BLaER1 (cell line): ENCODE measurements at regions not wholly inside any gene's neighbourhood (a gene's known extent, or its start where the extent isn't known, plus 50 kb on each side); places are given as distances from the start of the nearest gene placed in this dataset.

Experiments used
- H3K27ac ChIP-seq: shearing (Covaris generic); formaldehyde crosslinking; 2 replicates; pipeline ENCODE4 v1.8.1; 2022
- H3K27me3 ChIP-seq: shearing (Covaris generic); formaldehyde crosslinking; 2 replicates; pipeline ENCODE4 v1.8.1; 2022
- H3K36me3 ChIP-seq: shearing (Covaris generic); formaldehyde crosslinking; 2 replicates; pipeline ENCODE4 v1.8.1; 2022
- H3K4me1 ChIP-seq: shearing (Covaris generic); formaldehyde crosslinking; 2 replicates; pipeline ENCODE4 v1.8.1; 2022
- H3K4me2 ChIP-seq: shearing (Covaris generic); formaldehyde crosslinking; 2 replicates; pipeline ENCODE4 v1.8.1; 2022
- H3K4me3 ChIP-seq: shearing (Covaris generic); formaldehyde crosslinking; 2 replicates; pipeline ENCODE4 v1.8.1; 2022
- H3K9ac ChIP-seq: shearing (Covaris generic); formaldehyde crosslinking; 2 replicates; pipeline ENCODE4 v1.8.1; 2022
- H3K9me3 ChIP-seq: shearing (Covaris generic); formaldehyde crosslinking; 2 replicates; pipeline ENCODE4 v1.8.1; 2022
- H4K20me1 ChIP-seq: shearing (Covaris generic); formaldehyde crosslinking; 2 replicates; pipeline ENCODE4 v1.8.1; 2022
- Cebpa-rat ChIP-seq: shearing (Covaris generic); IDR thresholded peaks from 2 replicates; pipeline ENCODE4 v1.8.1; 2022

DNA sequence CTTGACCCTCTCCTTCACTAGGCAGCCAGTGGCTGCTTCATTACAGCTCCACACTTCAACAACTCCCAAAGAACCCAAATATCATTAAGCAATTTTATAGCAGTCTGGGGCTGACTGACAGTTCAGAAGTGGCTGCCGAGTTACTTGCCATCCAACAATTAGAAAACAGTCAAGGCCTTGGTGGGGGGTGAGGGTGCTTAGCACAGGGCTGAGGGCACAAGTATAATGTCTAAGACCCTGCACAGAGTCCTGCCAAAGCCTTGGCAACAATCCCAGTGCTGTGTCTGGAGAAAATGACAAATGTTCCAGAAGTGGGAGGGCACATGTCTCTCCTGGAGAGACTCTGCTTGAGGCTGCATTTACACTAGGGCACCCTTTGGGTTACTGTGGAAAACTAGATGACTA is 71.1 kb downstream of the CXCL12 start:
- no peaks in the 10 kb centered on the region for H3K27me3 ChIP-seq
- H3K4me2 ChIP-seq, result no peak overlapping the region
- no peak overlapping the region for H3K9ac ChIP-seq
- H3K36me3 ChIP-seq, result no peaks in the 10 kb centered on the region
- H3K4me3 ChIP-seq, result no peak overlapping the region
- H3K27ac ChIP-seq, result no peak overlapping the region
- H3K9me3 ChIP-seq, result no peaks in the 10 kb centered on the region
- TF ChIP-seq Cebpa-rat, result no peak
- no peaks in the 10 kb centered on the region for H4K20me1 ChIP-seq
- H3K4me1 ChIP-seq, result peaks cover 58% of the 10 kb centered on the region

DNA sequence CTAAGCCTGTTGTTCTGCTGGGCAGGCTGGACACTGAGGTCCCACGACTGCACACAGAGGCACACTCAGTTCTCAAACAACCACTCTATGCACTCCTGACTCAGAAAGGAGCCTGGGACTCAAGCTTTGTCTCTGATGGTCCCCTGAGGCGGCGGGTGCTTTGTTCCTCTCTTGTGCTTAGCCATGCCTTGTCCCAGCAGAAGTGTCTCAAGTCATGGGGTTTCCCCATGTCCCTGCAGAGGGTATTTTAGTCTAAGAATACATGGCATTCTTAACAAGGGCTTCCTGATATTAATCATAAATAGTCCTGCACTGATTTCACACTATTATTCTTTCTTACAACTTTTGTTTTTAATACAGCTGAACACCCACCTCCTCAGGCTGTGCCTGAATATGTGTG is 72.5 kb downstream of the CXCL12 start:
- Histone ChIP-seq H3K27ac (no peak overlapping the region), H4K20me1 (no peaks in the 10 kb centered on the region), H3K27me3 (no peaks in the 10 kb centered on the region), H3K4me1 (peaks cover 54% of the 10 kb centered on the region), H3K36me3 (no peaks in the 10 kb centered on the region), H3K9me3 (no peaks in the 10 kb centered on the region), H3K4me2 (peak overlapping the region; percentile 96), H3K9ac (no peak overlapping the region), H3K4me3 (no peak overlapping the region)
- TF ChIP-seq Cebpa-rat, result no peak

DNA sequence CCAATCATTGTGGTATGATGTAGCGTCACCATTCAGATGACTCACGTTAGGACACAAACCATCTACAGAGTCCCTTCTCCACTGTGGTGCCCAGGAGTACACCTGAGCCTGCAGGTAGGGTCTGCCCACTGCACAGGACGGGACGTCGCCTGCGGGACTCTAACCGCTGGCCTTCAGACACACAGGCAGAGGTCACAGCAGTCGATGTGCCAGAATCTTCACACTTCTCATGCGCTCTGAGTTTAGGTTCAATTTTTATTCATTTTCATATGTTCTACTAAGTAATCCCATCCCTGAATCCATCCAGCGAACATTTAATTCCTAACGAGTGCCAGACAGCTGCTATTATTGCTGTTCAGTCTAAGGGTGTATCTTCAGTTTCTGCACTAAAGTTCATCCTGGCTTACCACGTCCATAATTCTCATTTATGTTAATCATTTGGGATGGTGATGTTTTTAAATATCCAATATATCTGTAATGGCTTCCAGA is 73.3 kb downstream of the CXCL12 start:
- H3K4me3 ChIP-seq, result peak overlapping the region; percentile 65; the same call in 1 of the 2 replicates
- no peaks in the 10 kb centered on the region for H4K20me1 ChIP-seq
- H3K4me2 ChIP-seq, result peak overlapping the region; percentile 96
- no peak overlapping the region for H3K9ac ChIP-seq
- no peaks in the 10 kb centered on the region for H3K9me3 ChIP-seq
- H3K4me1 ChIP-seq, result peaks cover 46% of the 10 kb centered on the region
- no peak overlapping the region for H3K27ac ChIP-seq
- no peaks in the 10 kb centered on the region for H3K36me3 ChIP-seq
- TF ChIP-seq Cebpa-rat, result no peak
- no peaks in the 10 kb centered on the region for H3K27me3 ChIP-seq

DNA sequence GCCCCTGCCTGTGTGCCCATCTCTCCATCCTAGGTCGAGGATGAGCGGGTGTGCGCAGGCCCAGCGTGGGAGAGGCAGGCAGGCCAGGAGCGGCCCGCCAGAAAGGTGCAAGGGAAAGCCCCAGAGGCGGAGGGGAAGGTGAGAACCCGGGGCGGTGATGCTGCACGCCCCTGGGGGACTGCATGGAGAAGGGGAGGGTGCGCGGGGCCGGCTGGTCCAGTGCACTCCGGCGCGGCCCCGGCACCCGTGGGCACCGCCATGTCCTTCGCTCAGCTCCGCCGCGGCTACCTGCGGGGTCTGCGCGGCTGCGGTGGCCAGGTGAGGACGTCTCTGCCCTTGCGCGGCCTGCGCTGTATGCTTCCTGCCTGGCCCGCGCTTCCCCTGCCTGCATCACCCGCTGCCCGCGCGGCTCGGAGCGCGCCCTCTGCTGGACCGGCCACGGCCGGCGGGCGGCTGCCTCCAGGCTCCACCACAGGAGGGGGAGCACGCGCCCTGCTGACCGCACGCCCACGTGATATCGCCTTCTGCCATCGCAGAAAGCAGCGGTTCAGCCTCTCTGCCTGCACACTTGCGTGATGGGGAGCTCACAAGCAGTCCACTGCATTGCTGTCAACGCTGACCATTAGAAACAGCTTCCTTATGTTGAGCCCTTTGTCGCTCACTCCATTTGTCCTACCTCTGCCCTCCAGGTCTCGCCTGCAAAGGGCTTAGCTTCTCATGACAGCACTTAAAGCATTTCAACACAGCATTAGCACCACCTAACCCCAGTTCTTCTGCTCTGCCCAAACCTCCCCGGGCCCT is 73.9 kb downstream of the CXCL12 start:
- H3K4me3 ChIP-seq, result peak overlapping the region; percentile 65
- H3K27ac ChIP-seq, result peak overlapping the region; percentile 69
- peak overlapping the region; percentile 96 for H3K4me2 ChIP-seq
- no peaks in the 10 kb centered on the region for H3K9me3 ChIP-seq
- no peak for TF ChIP-seq Cebpa-rat
- H4K20me1 ChIP-seq, result no peaks in the 10 kb centered on the region
- peaks cover 43% of the 10 kb centered on the region for H3K4me1 ChIP-seq
- peak overlapping the region; percentile 55; the same call in 1 of the 2 replicates for H3K9ac ChIP-seq
- no peaks in the 10 kb centered on the region for H3K27me3 ChIP-seq
- no peaks in the 10 kb centered on the region for H3K36me3 ChIP-seq

DNA sequence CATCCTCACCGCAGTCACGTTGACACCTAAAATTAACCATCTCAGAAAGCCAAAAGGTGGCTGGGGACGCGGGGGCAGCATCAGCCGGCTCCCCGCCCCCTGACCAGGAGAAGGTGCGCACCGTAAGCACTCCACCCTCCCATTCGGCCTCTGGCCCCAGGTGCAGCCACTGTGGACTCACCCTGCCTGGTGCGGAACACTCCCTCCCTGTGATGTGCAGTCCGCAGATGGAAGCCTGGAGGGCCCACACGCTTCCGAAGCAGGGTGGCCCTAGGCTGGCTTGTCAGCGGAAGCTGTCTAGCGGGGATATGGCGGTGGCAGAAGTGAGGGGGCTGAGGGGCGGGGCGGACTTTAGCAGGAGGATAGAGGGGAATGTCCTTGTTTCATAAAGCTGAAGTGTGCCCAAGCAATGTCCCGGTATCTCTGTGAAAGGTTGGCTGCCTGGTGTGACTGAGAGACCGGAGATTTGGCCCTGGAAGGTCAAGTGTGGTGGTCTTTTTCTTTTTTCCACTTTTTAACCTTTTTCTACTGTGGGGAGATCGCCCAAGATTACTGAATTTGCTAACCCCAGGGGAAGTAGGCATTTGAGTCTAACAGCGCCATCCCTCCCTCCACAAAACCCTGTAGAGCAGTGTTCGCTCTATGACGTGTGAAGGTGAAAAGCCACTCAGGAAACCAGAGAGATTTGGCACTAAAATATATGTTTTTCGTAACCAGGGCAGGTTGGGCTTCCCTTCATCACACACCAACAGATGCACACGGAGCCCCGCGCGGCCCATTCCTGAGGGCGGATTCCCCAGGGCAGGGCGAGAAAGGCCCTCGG is 74.7 kb downstream of the CXCL12 start:
- Histone ChIP-seq H3K36me3 (no peaks in the 10 kb centered on the region), H3K9me3 (no peaks in the 10 kb centered on the region), H3K9ac (peak overlapping the region; percentile 55; the same call in 1 of the 2 replicates), H4K20me1 (no peaks in the 10 kb centered on the region), H3K27me3 (no peaks in the 10 kb centered on the region), H3K27ac (peak overlapping the region; percentile 69), H3K4me1 (peaks cover 38% of the 10 kb centered on the region), H3K4me2 (peak overlapping the region; percentile 96), H3K4me3 (peak overlapping the region; percentile 65)
- TF ChIP-seq Cebpa-rat, result no peak

DNA sequence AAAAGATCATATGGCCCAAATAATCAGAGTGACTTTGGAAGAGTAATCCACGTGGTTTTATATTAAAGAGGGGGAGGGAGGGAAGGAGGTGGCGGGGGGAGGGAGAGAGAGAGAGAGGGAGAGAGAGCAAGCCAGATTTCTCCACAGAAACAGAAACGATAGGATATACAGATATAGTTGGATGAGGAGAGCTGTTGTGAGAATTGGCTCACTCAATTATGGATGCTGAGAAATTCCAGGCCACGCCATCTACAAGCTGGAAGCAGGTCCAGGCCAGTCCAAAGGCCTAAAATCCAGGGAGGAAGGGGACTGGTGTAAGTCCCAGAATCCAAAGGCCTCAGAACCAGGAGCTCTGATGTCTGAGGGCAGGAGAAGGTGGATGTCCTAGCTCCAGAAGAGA is 75.5 kb downstream of the CXCL12 start:
- Histone ChIP-seq H3K27ac (no peak overlapping the region), H3K36me3 (no peaks in the 10 kb centered on the region), H3K9me3 (no peaks in the 10 kb centered on the region), H3K4me2 (no peak overlapping the region), H3K4me3 (no peak overlapping the region), H4K20me1 (no peaks in the 10 kb centered on the region), H3K9ac (no peak overlapping the region), H3K27me3 (no peaks in the 10 kb centered on the region), H3K4me1 (peaks cover 38% of the 10 kb centered on the region)
- no peak for TF ChIP-seq Cebpa-rat

DNA sequence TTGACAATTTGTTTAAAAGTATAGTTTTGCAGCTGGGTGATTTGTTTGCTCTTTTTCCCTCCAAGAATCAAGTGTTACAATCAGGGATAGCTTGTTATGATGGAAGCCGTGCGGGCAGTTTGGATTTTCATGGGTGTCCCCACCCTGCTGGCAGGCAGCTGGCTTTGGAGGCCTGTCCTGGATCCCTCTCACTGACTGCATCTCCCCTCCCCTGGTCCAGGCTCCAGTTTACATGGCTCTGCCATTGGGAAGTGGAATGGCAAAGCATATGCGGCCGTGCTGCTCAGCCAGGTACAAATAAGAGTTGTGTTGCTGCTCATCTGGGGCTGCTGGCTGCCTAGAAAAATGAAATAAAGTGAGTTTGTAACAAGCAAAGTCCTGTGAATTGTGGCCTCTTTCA is 76.0 kb downstream of the CXCL12 start:
- H4K20me1 ChIP-seq, result no peaks in the 10 kb centered on the region
- no peak for TF ChIP-seq Cebpa-rat
- peaks cover 38% of the 10 kb centered on the region for H3K4me1 ChIP-seq
- H3K9ac ChIP-seq, result no peak overlapping the region
- H3K27me3 ChIP-seq, result no peaks in the 10 kb centered on the region
- peaks cover 4% of the 10 kb centered on the region for H3K9me3 ChIP-seq
- H3K36me3 ChIP-seq, result no peaks in the 10 kb centered on the region
- H3K4me3 ChIP-seq, result no peak overlapping the region
- H3K4me2 ChIP-seq, result no peak overlapping the region
- H3K27ac ChIP-seq, result no peak overlapping the region

DNA sequence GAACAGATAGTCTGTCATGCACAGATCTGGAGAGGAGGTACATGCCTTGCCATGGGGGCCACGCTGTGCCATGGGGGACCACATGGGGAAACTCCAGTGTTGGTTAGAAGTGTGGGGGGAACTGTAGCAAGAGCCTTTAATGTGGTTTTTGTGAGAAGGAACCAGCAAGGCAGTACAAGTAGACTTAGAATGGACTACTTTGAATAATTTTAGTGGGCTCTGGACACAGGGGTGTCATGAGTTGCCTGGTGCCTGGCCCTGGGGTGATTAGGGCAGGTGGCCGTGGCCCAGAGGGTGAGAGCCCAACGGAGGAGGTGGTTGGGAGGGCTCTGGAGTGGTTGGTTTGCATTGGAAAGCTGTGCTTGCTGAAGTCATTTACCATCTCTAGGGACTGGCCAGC is 77.2 kb downstream of the CXCL12 start:
- H3K4me3 ChIP-seq, result no peak overlapping the region
- H3K9ac ChIP-seq, result no peak overlapping the region
- TF ChIP-seq Cebpa-rat, result no peak
- H3K27ac ChIP-seq, result no peak overlapping the region
- H3K36me3 ChIP-seq, result no peaks in the 10 kb centered on the region
- H3K4me2 ChIP-seq, result no peak overlapping the region
- no peaks in the 10 kb centered on the region for H3K27me3 ChIP-seq
- peaks cover 7% of the 10 kb centered on the region for H3K9me3 ChIP-seq
- no peaks in the 10 kb centered on the region for H4K20me1 ChIP-seq
- peaks cover 31% of the 10 kb centered on the region for H3K4me1 ChIP-seq

DNA sequence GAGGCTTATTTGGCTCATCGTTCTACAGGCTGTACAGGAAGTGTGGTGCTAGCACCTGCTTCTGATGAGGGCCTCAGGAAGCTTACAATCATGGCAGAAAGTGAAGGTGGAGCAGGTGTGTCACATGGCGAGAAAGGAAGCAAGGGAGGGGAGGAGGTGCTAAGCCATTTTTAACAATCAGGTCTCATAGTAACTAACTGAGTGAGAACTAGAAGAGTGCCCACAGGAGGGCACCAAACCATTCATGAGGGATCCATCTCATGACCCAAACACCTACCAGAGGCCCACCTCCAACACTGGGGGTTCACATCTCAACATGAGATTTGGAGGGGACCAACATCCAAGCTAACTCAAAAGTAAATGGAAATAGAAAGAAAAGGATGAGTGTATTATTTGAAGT is 78.1 kb downstream of the CXCL12 start:
- no peak for TF ChIP-seq Cebpa-rat
- no peak overlapping the region for H3K4me3 ChIP-seq
- no peaks in the 10 kb centered on the region for H4K20me1 ChIP-seq
- H3K4me1 ChIP-seq, result peaks cover 22% of the 10 kb centered on the region
- H3K9ac ChIP-seq, result no peak overlapping the region
- no peaks in the 10 kb centered on the region for H3K27me3 ChIP-seq
- peaks cover 7% of the 10 kb centered on the region for H3K9me3 ChIP-seq
- H3K4me2 ChIP-seq, result no peak overlapping the region
- no peaks in the 10 kb centered on the region for H3K36me3 ChIP-seq
- H3K27ac ChIP-seq, result no peak overlapping the region

DNA sequence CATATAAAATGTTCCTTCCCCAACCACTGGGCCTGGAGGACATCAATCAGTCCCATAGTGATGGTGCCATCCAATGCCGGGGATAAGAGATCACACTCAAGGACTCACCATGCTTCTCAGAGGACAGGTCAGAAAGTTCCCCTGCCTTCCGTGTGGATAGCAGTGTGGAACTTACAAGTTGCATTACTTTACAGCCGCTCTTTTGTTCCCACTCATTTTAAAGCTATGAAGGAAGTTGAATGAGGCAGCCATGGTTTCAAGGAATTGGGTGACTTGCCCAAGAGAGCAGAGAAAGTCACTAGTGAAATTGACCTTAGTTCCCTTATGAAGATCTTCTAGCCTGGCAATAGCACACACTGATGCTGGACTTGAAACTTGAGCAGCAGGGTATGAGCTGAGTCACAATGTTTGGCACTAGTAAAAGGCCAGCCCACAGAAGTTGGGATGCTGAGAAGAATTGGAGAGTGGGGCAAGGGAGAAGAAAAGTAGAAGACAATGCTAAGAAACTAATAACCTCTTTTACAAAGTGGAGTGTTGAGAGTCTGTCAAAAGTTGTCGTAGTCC is 78.7 kb downstream of the CXCL12 start:
- no peaks in the 10 kb centered on the region for H3K36me3 ChIP-seq
- no peak overlapping the region for H3K4me3 ChIP-seq
- peaks cover 17% of the 10 kb centered on the region for H3K4me1 ChIP-seq
- no peak overlapping the region for H3K27ac ChIP-seq
- TF ChIP-seq Cebpa-rat, result no peak
- H3K9ac ChIP-seq, result no peak overlapping the region
- no peaks in the 10 kb centered on the region for H4K20me1 ChIP-seq
- H3K27me3 ChIP-seq, result no peaks in the 10 kb centered on the region
- H3K9me3 ChIP-seq, result peaks cover 7% of the 10 kb centered on the region
- H3K4me2 ChIP-seq, result no peak overlapping the region
